ENCODE measurements at regions not wholly inside any gene's neighbourhood (a gene's known extent, or its start where the extent isn't known, plus 50 kb on each side); places are given as distances from the start of the nearest gene placed in this dataset.

GRCh38 chr4:135269125-135269890 is 1067.7 kb upstream of the PABPC4L start:
- H3K4me3 ChIP-seq (ENCODE audit: low read depth, low read length), result no peak overlapping the region
- DNase-seq (ENCODE audit: low read depth), result no peak
- TF ChIP-seq, protein P1, sequence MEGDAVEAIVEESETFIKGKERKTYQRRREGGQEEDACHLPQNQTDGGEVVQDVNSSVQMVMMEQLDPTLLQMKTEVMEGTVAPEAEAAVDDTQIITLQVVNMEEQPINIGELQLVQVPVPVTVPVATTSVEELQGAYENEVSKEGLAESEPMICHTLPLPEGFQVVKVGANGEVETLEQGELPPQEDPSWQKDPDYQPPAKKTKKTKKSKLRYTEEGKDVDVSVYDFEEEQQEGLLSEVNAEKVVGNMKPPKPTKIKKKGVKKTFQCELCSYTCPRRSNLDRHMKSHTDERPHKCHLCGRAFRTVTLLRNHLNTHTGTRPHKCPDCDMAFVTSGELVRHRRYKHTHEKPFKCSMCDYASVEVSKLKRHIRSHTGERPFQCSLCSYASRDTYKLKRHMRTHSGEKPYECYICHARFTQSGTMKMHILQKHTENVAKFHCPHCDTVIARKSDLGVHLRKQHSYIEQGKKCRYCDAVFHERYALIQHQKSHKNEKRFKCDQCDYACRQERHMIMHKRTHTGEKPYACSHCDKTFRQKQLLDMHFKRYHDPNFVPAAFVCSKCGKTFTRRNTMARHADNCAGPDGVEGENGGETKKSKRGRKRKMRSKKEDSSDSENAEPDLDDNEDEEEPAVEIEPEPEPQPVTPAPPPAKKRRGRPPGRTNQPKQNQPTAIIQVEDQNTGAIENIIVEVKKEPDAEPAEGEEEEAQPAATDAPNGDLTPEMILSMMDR (IDR thresholded peaks at IDR 0.05; ENCODE audit: control insufficient read depth, extremely low read depth, insufficient read depth), result no peak

GRCh38 chr4:135268369-135268768 is 1066.8 kb upstream of the PABPC4L start:
- DNase-seq (ENCODE audit: low read depth), result no peak
- no peak overlapping the region for H3K4me3 ChIP-seq (ENCODE audit: low read depth, low read length)
- TF ChIP-seq, protein P1 (IDR thresholded peaks at IDR 0.05; ENCODE audit: control insufficient read depth, extremely low read depth, insufficient read depth), result no peak

DNA sequence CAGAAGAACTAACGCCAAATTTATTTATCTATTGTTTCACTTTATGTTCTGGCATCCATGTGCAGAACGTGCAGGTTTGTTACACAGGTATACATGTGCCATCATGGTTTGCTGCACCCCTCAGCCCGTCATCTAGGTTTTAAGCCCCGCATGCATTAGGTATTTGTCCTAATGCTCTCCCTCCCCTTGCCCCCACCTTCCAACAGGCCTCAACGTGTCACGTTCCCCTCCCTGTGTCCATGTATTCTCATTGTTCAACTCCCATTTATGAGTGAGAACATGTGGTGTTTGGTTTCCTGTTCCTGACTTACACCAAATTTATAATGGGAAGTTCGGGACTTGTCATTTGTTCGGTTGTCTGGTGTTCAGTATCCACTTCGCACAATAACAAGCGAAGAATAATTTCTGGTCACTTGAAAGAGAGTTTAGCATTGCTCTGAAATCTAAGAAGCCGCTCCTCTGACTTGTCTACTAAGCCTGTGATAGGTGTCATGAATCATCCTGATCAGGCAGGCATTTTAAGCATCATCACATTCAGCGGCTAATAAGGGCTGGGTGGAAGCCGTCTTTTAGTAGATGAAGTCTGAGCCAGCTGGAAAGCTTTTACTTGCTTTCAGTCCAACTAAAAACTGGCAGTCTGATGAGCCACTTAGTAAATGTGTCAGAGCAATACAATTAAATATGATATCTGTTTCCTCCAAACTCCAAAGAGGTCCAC is 1065.7 kb upstream of the PABPC4L start:
- TF ChIP-seq, protein P1 (IDR thresholded peaks at IDR 0.05; ENCODE audit: control insufficient read depth, extremely low read depth, insufficient read depth), result no peak
- DNase-seq (ENCODE audit: low read depth), result no peak
- H3K4me3 ChIP-seq (ENCODE audit: low read depth, low read length), result no peak overlapping the region

DNA sequence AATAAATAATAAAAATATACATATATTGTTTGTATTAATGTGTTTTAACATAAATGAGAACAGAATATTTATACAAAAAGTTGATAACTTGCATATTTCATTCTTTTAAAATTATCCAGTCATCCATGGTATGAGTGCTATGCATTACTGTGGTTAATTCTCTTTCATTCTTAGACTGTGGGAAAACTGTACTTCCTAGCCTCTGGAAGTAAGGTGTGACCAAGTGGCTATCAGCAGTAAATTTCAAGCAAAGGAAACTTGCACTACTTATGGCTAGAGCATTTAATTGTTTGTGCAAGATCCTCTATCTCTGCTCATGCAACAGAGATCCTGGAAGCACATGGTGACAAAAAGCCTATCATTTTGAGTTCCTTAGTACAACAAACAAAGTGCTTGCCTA is 1054.5 kb upstream of the PABPC4L start:
- no peak overlapping the region for H3K4me3 ChIP-seq (ENCODE audit: low read depth, low read length)
- TF ChIP-seq, protein P1 (IDR thresholded peaks at IDR 0.05; ENCODE audit: control insufficient read depth, extremely low read depth, insufficient read depth), result no peak
- DNase-seq (ENCODE audit: low read depth), result no peak

DNA sequence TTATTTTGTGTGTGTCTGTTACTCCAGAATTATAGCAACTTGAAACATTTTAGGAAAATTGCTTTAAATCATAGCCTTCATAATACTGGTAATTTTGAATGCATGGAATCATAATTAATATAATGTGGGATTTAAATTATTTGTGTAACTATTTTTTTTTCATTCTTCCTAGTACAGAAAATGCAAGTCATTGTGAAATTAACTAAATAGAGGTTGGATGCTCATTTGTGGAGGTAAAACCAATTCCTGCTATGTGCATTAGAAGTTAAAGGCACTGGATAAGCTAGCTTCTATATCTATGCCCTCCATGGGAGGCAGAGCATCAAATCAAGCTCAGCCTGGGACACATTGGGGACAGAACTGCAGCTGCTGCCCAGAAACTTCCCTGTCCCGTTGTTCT is 1048.5 kb upstream of the PABPC4L start:
- TF ChIP-seq, protein P1 (IDR thresholded peaks at IDR 0.05; ENCODE audit: control insufficient read depth, extremely low read depth, insufficient read depth), result no peak
- H3K4me3 ChIP-seq (ENCODE audit: low read depth, low read length), result no peak overlapping the region
- DNase-seq (ENCODE audit: low read depth), result no peak

- TF ChIP-seq, protein P1 (IDR thresholded peaks at IDR 0.05; ENCODE audit: control insufficient read depth, extremely low read depth, insufficient read depth), result no peak
- no peak overlapping the region for H3K4me3 ChIP-seq (ENCODE audit: low read depth, low read length)
- DNase-seq (ENCODE audit: low read depth), result no peak
These were observed 1047.4 kb upstream of the PABPC4L start for GRCh38 chr4:135249024-135249423.

Data from LNCaP clone FGC (cell line).